ENCODE measurements at regions not wholly inside any gene's neighbourhood (a gene's known extent, or its start where the extent isn't known, plus 50 kb on each side); places are given as distances from the start of the nearest gene placed in this dataset.
"Not testable (repeated sequence)": the region's sequence is repeated elsewhere in the genome, so short reads cannot be mapped to it uniquely, and the experiment has no call there.

DNA sequence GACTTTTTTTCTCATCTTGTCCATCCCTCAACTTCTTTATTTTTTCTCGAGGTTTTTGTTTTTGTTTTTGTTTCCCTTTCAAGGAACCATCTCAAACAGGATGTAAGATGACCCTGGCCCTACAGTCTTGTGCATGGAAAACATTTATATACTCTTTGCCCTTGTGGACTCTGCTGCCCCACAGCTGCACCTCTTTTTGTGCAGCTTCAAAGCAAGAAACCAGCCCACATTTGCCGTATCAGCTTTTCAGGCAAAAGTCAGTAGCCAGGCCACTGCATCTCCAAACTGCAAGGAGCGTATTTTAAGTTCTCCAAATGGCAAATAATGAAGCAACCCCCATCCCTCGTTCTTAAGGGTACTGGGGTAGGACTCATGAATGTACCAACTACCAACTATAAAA, 756.5 kb downstream of the C4orf33 start:
- TF ChIP-seq, protein P1, sequence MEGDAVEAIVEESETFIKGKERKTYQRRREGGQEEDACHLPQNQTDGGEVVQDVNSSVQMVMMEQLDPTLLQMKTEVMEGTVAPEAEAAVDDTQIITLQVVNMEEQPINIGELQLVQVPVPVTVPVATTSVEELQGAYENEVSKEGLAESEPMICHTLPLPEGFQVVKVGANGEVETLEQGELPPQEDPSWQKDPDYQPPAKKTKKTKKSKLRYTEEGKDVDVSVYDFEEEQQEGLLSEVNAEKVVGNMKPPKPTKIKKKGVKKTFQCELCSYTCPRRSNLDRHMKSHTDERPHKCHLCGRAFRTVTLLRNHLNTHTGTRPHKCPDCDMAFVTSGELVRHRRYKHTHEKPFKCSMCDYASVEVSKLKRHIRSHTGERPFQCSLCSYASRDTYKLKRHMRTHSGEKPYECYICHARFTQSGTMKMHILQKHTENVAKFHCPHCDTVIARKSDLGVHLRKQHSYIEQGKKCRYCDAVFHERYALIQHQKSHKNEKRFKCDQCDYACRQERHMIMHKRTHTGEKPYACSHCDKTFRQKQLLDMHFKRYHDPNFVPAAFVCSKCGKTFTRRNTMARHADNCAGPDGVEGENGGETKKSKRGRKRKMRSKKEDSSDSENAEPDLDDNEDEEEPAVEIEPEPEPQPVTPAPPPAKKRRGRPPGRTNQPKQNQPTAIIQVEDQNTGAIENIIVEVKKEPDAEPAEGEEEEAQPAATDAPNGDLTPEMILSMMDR (IDR thresholded peaks at IDR 0.05; ENCODE audit: unreplicated experiment): no peak
- DNase-seq (ENCODE audit: low spot score in 2 of 2, unreplicated experiment in 2 of 2): no peak
- H3K27ac Mint-ChIP-seq: no peak overlapping the region
- peaks cover 4% of the 10 kb centered on the region for H3K9me3 Mint-ChIP-seq
- H3K4me3 Mint-ChIP-seq: no peak overlapping the region
- H3K36me3 Mint-ChIP-seq: no peaks in the 10 kb centered on the region
- no peaks in the 10 kb centered on the region for H3K27me3 Mint-ChIP-seq (ENCODE audit: low read depth)
- H3K4me1 Mint-ChIP-seq: no peaks in the 10 kb centered on the region

DNA sequence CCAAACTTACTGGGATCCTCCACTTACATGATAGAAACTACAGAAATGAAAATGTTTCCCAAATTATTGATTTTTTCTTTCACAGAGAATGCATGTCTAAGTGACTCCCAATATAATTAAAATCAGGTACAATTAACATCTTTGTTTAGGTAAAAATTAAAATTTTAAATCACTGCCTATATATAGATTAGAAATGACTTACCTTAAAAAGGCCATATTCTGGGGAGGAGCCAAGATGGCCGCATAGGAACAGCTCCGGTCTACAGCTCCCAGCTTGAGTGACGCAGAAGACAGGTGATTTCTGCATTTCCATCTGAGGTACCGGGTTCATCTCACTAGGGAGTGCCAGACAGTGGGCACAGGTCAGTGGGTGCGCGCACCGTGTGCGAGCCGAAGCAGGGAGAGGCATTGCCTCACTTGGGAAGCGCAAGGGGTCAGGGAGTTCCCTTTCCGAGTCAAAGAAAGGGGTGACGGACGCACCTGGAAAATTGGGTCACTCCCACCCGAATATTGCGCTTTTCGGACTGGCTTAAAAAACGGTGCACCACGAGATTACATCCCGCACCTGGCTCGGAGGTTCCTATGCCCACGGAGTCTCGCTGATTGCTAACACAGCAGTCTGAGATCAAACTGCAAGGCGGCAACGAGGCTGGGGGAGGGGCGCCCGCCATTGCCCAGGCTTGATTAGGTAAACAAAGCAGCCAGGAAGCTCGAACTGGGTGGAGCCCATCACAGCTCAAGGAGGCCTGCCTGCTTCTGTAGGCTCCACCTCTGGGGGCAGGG, 757.9 kb downstream of the C4orf33 start:
- not testable (repeated sequence) for H3K36me3 Mint-ChIP-seq; H3K4me3 Mint-ChIP-seq; H3K4me1 Mint-ChIP-seq; DNase-seq (ENCODE audit: low spot score in 2 of 2, unreplicated experiment in 2 of 2); H3K9me3 Mint-ChIP-seq; H3K27ac Mint-ChIP-seq; H3K27me3 Mint-ChIP-seq (ENCODE audit: low read depth)

DNA sequence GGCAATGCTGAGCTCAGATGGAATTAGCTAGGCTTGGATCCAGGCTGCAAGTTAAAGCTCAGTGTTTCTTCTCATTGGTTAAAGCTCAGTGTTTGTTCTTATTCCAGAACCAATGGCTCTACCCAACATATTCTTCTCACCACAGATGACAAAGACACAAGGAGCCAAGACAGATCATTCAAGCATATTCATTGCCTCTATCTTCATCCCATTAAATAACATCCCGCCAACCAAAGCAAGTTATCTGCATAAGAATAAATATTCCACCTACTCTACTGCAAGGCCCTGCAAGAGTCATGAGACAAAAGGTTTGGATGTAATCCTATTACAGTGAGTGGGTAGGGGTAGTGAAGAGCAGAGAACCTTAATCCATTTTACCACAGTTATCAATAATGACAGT, 766.5 kb downstream of the C4orf33 start:
- H3K9me3 Mint-ChIP-seq: no peaks in the 10 kb centered on the region
- H3K4me3 Mint-ChIP-seq: no peak overlapping the region
- no peak overlapping the region for H3K27ac Mint-ChIP-seq
- no peaks in the 10 kb centered on the region for H3K4me1 Mint-ChIP-seq
- no peak for DNase-seq (ENCODE audit: low spot score in 2 of 2, unreplicated experiment in 2 of 2)
- no peaks in the 10 kb centered on the region for H3K27me3 Mint-ChIP-seq (ENCODE audit: low read depth)
- no peaks in the 10 kb centered on the region for H3K36me3 Mint-ChIP-seq
- TF ChIP-seq, protein P1 (IDR thresholded peaks at IDR 0.05; ENCODE audit: unreplicated experiment): no peak

DNA sequence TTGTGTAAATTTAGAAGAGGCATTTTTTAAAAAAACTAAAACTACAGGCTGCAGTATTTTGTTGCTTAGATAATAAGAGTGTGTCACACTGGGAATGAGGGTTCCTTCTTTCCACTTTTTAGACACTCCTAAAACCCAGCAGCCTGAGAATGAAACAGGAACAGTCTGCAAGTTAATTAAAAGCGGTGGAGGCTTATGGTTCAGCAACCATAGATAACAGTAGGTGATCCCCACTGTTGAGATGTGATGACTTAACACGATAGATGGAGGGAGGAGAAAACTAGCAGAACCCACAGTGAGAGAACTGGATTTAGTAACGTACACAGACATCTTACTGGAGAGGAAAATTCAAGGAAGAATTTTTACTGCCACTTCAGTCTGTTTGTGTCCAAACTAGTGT, 767.3 kb downstream of the C4orf33 start:
- H3K27me3 Mint-ChIP-seq (ENCODE audit: low read depth): no peaks in the 10 kb centered on the region
- no peak overlapping the region for H3K27ac Mint-ChIP-seq
- H3K4me1 Mint-ChIP-seq: no peaks in the 10 kb centered on the region
- TF ChIP-seq, protein P1 (IDR thresholded peaks at IDR 0.05; ENCODE audit: unreplicated experiment): no peak
- H3K4me3 Mint-ChIP-seq: no peak overlapping the region
- DNase-seq (ENCODE audit: low spot score in 2 of 2, unreplicated experiment in 2 of 2): no peak
- H3K9me3 Mint-ChIP-seq: no peaks in the 10 kb centered on the region
- H3K36me3 Mint-ChIP-seq: no peaks in the 10 kb centered on the region

DNA sequence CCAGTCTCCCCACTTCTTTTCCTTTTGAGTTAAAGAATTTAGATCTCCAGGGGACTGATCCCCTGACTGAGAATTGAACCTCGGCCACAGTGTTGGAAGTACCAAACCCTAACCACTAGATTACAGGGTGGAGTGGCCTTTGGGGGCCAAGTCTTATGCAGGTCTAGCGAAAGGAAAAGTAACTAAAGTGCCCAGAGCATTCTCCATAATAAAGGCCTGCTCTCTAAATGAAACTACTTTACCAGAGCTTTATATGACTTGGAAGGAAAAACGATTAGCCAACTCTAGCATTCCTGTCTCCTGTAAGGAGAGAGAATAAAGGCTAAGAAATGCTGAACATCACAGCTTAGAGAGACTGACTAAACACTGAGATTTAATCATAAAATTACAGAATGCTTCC, 788.0 kb downstream of the C4orf33 start:
- Mint-ChIP-seq H3K4me3 (no peak overlapping the region), H3K9me3 (peaks cover 19% of the 10 kb centered on the region), H3K36me3 (no peaks in the 10 kb centered on the region), H3K27me3 (ENCODE audit: low read depth) (no peaks in the 10 kb centered on the region), H3K4me1 (no peaks in the 10 kb centered on the region), H3K27ac (no peak overlapping the region)
- DNase-seq (ENCODE audit: low spot score in 2 of 2, unreplicated experiment in 2 of 2): no peak
- TF ChIP-seq, protein P1 (IDR thresholded peaks at IDR 0.05; ENCODE audit: unreplicated experiment): no peak

DNA sequence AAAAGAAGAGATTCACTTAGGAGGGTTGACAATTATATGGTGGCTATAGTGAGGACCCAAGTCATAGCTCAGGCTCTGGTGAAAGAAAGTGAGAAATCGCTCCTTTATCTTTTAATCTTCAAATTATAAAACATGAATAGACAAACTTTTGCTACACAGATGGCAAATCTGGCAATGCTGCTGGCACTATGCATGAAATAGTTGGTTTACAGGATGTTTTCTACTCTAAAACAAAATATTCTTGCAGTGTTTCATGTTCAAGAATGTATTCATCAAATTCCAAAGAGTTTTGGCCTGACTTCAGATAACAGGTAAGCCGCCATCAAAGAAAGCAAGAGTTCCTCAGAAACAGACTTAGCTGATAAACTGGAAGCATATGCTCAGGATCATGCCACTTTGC, 801.2 kb downstream of the C4orf33 start:
- Mint-ChIP-seq H3K27me3 (ENCODE audit: low read depth) (no peaks in the 10 kb centered on the region), H3K27ac (no peak overlapping the region), H3K9me3 (peaks cover 16% of the 10 kb centered on the region), H3K36me3 (no peaks in the 10 kb centered on the region), H3K4me1 (no peaks in the 10 kb centered on the region), H3K4me3 (no peak overlapping the region)
- TF ChIP-seq, protein P1 (IDR thresholded peaks at IDR 0.05; ENCODE audit: unreplicated experiment): no peak
- no peak for DNase-seq (ENCODE audit: low spot score in 2 of 2, unreplicated experiment in 2 of 2)
